T-helper 17 cell (primary cell): ENCODE measurements at regions not wholly inside any gene's neighbourhood (a gene's known extent, or its start where the extent isn't known, plus 50 kb on each side); places are given as distances from the start of the nearest gene placed in this dataset.
A peak's percentile ranks its signal among the peaks of the same experiment; 100 is the strongest.
"Not testable (repeated sequence)": the region's sequence is repeated elsewhere in the genome, so short reads cannot be mapped to it uniquely, and the experiment has no call there.

Source experiments
- ATAC-seq: fragments of 150-1000 bp; cut with Tn5 transposase; 2 replicates; pipeline ENCODE4 v1.10.0; 2021; ENCODE audit warnings: mild to moderate bottlenecking, moderate library complexity
- DNase-seq, 3 donors: peaks; one replicate each; pipeline versions ENCODE4 v3.0.0 to v3.0.0-alpha.2; 2020 to 2021
- H3K9me3 ChIP-seq: one replicate; pipeline ENCODE4 v1.7.0; 2013; ENCODE audit warnings: low read length, mild to moderate bottlenecking; ENCODE audit not compliant: control insufficient read depth, poor library complexity, severe bottlenecking
- H3K27ac Mint-ChIP-seq: one replicate; pipeline ENCODE4 v1.8.0; 2022; ENCODE audit warnings: mild to moderate bottlenecking, moderate library complexity, mixed read lengths
- H3K27me3 Mint-ChIP-seq: one replicate; pipeline ENCODE4 v1.8.0; 2022; ENCODE audit warnings: mixed read lengths
- H3K36me3 Mint-ChIP-seq: one replicate; pipeline ENCODE4 v1.8.0; 2022; ENCODE audit warnings: low read depth, mixed read lengths
- H3K4me1 Mint-ChIP-seq: one replicate; pipeline ENCODE4 v1.8.0; 2022; ENCODE audit warnings: mild to moderate bottlenecking, mixed read lengths
- H3K4me3 Mint-ChIP-seq: one replicate; pipeline ENCODE4 v1.8.0; 2022; ENCODE audit warnings: mild to moderate bottlenecking, moderate library complexity, mixed read lengths

- no peaks in the 10 kb centered on the region for H3K9me3 ChIP-seq
- no peak overlapping the region for H3K4me3 Mint-ChIP-seq
- H3K4me1 Mint-ChIP-seq = peaks cover 2% of the 10 kb centered on the region
- ATAC-seq (no peak), DNase-seq (no peak)
- peaks cover 31% of the 10 kb centered on the region for H3K27me3 Mint-ChIP-seq
- peaks cover 3% of the 10 kb centered on the region for H3K36me3 Mint-ChIP-seq
- no peak overlapping the region for H3K27ac Mint-ChIP-seq
Observed at GRCh38 chr13:21282065-21282464, 105.6 kb downstream of the MRPL57 start.

GRCh38 chr13:21287331-21287907 is 111.0 kb downstream of the MRPL57 start:
- H3K4me3 Mint-ChIP-seq = no peak overlapping the region
- no peaks in the 10 kb centered on the region for H3K4me1 Mint-ChIP-seq
- peaks cover 27% of the 10 kb centered on the region for H3K27me3 Mint-ChIP-seq
- no peak overlapping the region for H3K27ac Mint-ChIP-seq
- H3K36me3 Mint-ChIP-seq = no peaks in the 10 kb centered on the region
- no peak for ATAC-seq
- no peaks in the 10 kb centered on the region for H3K9me3 ChIP-seq
- DNase-seq = no peak

GRCh38 chr13:21289475-21289874 is 113.0 kb downstream of the MRPL57 start:
- no peak for DNase-seq
- H3K9me3 ChIP-seq = no peaks in the 10 kb centered on the region
- Mint-ChIP-seq H3K4me3 (no peak overlapping the region), H3K4me1 (no peaks in the 10 kb centered on the region), H3K36me3 (no peaks in the 10 kb centered on the region), H3K27ac (no peak overlapping the region), H3K27me3 (peaks cover 18% of the 10 kb centered on the region)
- ATAC-seq = no peak

GRCh38 chr13:21290442-21291002 is 114.1 kb downstream of the MRPL57 start:
- H3K4me3 Mint-ChIP-seq, H3K27me3 Mint-ChIP-seq, H3K27ac Mint-ChIP-seq, H3K9me3 ChIP-seq, DNase-seq, ATAC-seq, H3K36me3 Mint-ChIP-seq, H3K4me1 Mint-ChIP-seq: not testable (repeated sequence)

- no peak overlapping the region for H3K4me3 Mint-ChIP-seq
Observed at GRCh38 chr13:21291840-21292239, 115.4 kb downstream of the MRPL57 start.

GRCh38 chr13:21296991-21297390 is 120.5 kb downstream of the MRPL57 start:
- Mint-ChIP-seq H3K4me3 (peak overlapping the region; percentile 90), H3K4me1 (peaks cover 19% of the 10 kb centered on the region)
- not testable (repeated sequence) for H3K27ac Mint-ChIP-seq, H3K27me3 Mint-ChIP-seq, H3K36me3 Mint-ChIP-seq, DNase-seq, H3K9me3 ChIP-seq, ATAC-seq

More at GRCh38 chr13:21291840-21292239, 115.4 kb downstream of the MRPL57 start:
- no peaks in the 10 kb centered on the region for H3K4me1 Mint-ChIP-seq
- no peak overlapping the region for H3K27ac Mint-ChIP-seq
- H3K36me3 Mint-ChIP-seq = no peaks in the 10 kb centered on the region
- no peaks in the 10 kb centered on the region for H3K9me3 ChIP-seq
- DNase-seq = no peak
- no peaks in the 10 kb centered on the region for H3K27me3 Mint-ChIP-seq
- ATAC-seq = no peak

GRCh38 chr13:21297447-21297846 is 121.0 kb downstream of the MRPL57 start:
- Mint-ChIP-seq H3K27me3 (no peaks in the 10 kb centered on the region), H3K36me3 (no peaks in the 10 kb centered on the region), H3K4me1 (peaks cover 19% of the 10 kb centered on the region), H3K27ac (no peak overlapping the region), H3K4me3 (peak overlapping the region; percentile 90)
- no peaks in the 10 kb centered on the region for H3K9me3 ChIP-seq
- DNase-seq = no peak
- ATAC-seq = no peak

- ATAC-seq (peak; percentile 98), DNase-seq (peak; percentile 77 to 79 (median 77))
- peak overlapping the region; percentile 90 for H3K4me3 Mint-ChIP-seq
- H3K27me3 Mint-ChIP-seq = no peaks in the 10 kb centered on the region
- H3K9me3 ChIP-seq = no peaks in the 10 kb centered on the region
- peak overlapping the region; percentile 27 for H3K27ac Mint-ChIP-seq
- peaks cover 21% of the 10 kb centered on the region for H3K4me1 Mint-ChIP-seq
- no peaks in the 10 kb centered on the region for H3K36me3 Mint-ChIP-seq
Observed at GRCh38 chr13:21297914-21298831, 121.7 kb downstream of the MRPL57 start.

GRCh38 chr13:21304256-21304655 is 127.8 kb downstream of the MRPL57 start:
- H3K36me3 Mint-ChIP-seq = peaks cover 4% of the 10 kb centered on the region
- no peaks in the 10 kb centered on the region for H3K27me3 Mint-ChIP-seq
- H3K4me3 Mint-ChIP-seq = no peak overlapping the region
- no peaks in the 10 kb centered on the region for H3K9me3 ChIP-seq
- H3K4me1 Mint-ChIP-seq = peaks cover 4% of the 10 kb centered on the region
- ATAC-seq = no peak
- no peak overlapping the region for H3K27ac Mint-ChIP-seq
- DNase-seq = no peak

GRCh38 chr13:21306300-21307073 is 130.0 kb downstream of the MRPL57 start:
- H3K27me3 Mint-ChIP-seq = not testable (repeated sequence)

GRCh38 chr13:21307158-21307557 is 130.7 kb downstream of the MRPL57 start:
- not testable (repeated sequence) for H3K36me3 Mint-ChIP-seq, H3K9me3 ChIP-seq, H3K27ac Mint-ChIP-seq, H3K27me3 Mint-ChIP-seq, H3K4me1 Mint-ChIP-seq, ATAC-seq, DNase-seq, H3K4me3 Mint-ChIP-seq

More at GRCh38 chr13:21306300-21307073, 130.0 kb downstream of the MRPL57 start:
- not testable (repeated sequence) for H3K4me1 Mint-ChIP-seq, H3K9me3 ChIP-seq, ATAC-seq, H3K36me3 Mint-ChIP-seq, H3K4me3 Mint-ChIP-seq, DNase-seq, H3K27ac Mint-ChIP-seq

GRCh38 chr13:21308906-21309305 is 132.4 kb downstream of the MRPL57 start:
- Mint-ChIP-seq H3K4me1 (no peaks in the 10 kb centered on the region), H3K36me3 (peaks cover 3% of the 10 kb centered on the region), H3K4me3 (no peak overlapping the region), H3K27ac (no peak overlapping the region), H3K27me3 (no peaks in the 10 kb centered on the region)
- no peak for ATAC-seq
- no peak for DNase-seq
- no peaks in the 10 kb centered on the region for H3K9me3 ChIP-seq
